HG03280 (cell line): ENCODE measurements at regions not wholly inside any gene's neighbourhood (a gene's known extent, or its start where the extent isn't known, plus 50 kb on each side); places are given as distances from the start of the nearest gene placed in this dataset.

Experiments used
- ATAC-seq: cut with Tn5 transposase; IDR thresholded peaks from one replicate; pipeline ENCODE4 v1.9.1; 2021; ENCODE audit warnings: mild to moderate bottlenecking, moderate library complexity; ENCODE audit not compliant: unreplicated experiment

GRCh38 chrX:10811111-10811510 is 190.7 kb upstream of the MID1 start:
- ATAC-seq: no peak

- no peak for ATAC-seq
Observed at GRCh38 chrX:10813761-10814160, 193.4 kb upstream of the MID1 start.

GRCh38 chrX:10818651-10819050 is 198.3 kb upstream of the MID1 start:
- no peak for ATAC-seq

- no peak for ATAC-seq
Observed at GRCh38 chrX:10819973-10820372, 199.6 kb upstream of the MID1 start.

GRCh38 chrX:10821293-10821692 is 200.9 kb upstream of the MID1 start:
- ATAC-seq: no peak

- no peak for ATAC-seq
Observed at GRCh38 chrX:10828036-10828435, 207.7 kb upstream of the MID1 start.

DNA sequence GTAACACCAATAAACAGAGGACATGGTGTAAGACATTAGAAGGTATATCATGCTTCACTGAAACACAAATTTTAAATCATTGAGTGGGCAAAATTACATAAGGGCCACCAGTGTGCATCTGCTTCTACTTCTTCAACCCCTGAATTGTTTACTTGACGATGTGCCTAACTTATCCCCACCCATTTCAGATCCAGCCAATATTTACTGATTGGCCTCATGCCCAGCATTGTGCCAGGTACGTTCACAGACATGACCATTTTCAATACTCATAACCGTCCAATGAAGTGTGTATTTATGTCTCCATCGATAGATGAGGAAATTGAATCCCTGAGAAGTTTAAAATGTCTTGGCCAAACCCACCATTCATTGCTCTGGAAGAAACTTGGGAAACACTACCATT is 208.3 kb upstream of the MID1 start:
- no peak for ATAC-seq

- no peak for ATAC-seq
Observed at GRCh38 chrX:10831716-10832502, 211.5 kb upstream of the MID1 start.

DNA sequence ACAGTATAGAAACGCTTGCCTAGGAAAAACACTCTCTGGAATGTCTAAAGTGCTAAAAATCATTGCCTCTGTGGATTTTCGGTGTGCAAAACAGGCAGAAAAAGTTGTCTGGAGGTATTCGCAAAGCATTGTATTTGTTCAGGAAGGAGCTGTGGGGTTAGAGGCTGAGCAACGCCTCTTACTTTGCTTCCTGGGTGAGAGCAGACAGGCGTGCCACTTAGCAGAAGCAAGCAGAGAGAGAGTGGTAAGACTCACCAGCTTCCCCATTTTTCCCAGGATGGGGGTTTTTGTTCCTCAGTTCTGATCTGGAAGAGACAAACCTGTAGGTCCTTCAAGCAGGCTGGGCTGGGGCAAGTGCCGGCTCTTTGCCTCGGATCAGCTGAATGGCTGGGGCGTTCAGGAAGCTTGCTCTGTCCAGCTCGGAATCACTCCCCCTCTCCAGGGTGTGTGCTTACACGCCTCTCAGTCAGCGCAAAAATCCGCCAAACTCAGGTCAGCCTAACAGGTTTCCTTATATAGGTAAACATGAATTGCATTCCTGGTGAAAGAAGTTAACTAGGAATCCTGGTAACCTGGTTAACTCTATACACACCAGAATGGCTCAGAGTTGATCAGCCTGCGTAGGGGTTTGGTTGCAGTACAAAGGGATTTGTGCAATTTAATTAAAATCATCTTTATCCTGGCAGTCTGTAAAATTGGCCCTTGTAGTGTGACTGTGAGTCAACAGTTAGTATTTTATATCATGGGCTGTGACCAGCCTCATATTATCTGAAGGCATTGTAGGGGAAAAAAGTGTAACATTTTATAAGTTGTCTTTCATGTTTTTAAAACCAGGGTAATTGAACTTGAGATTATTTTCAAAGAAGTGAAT is 213.1 kb upstream of the MID1 start:
- ATAC-seq: no peak

- no peak for ATAC-seq
Observed at GRCh38 chrX:10841579-10841978, 221.2 kb upstream of the MID1 start.

GRCh38 chrX:10842646-10843045 is 222.3 kb upstream of the MID1 start:
- ATAC-seq: no peak

GRCh38 chrX:10847333-10847732 is 226.9 kb upstream of the MID1 start:
- no peak for ATAC-seq

DNA sequence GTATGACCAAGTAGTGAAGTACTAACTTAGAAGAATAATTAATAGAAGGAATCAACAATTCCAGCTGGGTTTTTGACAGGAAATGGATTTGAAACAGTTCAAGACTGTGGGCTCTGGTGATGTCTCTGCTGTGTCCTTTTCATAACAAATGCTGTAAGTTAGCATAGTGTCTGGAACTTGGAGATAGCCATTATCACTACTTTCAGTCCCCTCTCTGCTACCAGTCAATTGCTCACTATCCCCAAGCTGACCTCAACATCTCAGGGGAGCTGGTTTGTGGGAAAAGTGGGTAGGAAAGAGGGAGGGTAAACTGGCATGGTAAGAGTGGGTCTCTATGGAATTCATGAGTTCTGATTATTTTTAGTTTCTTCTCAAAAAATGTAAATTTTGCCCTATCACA is 231.4 kb upstream of the MID1 start:
- ATAC-seq: no peak

DNA sequence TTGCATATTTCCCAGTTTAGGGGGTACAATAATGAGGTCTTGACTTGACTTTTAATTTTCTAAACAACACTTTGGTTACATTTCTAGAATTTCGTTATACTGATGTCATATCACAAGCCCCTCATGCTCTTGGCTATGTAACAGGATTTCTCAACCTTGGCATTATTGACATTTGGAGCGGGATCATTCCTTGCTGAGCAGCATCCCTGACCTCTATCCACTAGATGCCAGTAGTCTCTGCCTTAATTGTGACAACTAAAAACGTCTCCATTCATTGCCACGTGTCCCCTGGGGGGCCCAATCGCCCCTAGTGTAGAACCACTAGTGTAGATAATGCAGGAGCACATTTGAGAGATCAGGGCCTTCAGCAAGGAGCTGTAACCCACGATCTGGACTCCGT is 234.2 kb upstream of the MID1 start:
- no peak for ATAC-seq

GRCh38 chrX:10855845-10856244 is 235.5 kb upstream of the MID1 start:
- ATAC-seq: no peak

DNA sequence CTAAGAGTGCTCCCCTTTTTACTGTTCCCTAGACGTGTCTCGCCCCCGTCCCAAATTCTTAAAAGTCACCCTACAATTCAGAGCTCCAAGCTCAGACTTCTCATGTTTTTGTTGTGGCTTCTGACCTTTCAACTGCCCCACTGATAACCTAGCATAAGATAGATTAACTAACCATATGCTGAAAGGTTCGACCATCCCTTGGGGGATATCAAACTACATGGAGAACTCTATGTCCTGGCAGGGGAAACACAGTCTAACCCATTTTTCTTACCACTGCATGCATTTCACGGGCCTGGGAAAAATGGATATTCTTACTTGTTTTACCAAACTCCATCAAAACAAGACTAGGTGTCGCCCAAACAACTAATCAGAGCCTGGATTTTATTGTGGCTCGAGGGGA is 236.4 kb upstream of the MID1 start:
- no peak for ATAC-seq

DNA sequence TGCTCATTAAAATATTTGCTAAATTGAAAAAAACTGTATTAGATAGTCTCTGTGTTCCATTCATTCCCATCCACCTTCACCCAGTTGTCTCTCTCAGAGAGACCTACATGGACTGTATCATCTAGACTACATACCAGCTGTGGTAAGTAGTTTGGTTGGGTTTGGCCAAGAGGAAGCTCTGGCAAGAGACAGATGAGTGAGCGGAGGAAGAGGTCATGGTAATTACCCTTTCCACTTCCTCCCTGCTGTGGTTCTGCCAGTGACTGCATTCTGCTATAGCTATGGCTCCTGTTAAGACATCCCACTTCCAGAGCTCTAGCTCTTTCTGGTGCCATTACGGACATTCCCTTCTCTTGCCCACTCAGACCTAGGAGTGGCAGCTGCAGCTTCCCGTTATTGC is 239.0 kb upstream of the MID1 start:
- no peak for ATAC-seq

DNA sequence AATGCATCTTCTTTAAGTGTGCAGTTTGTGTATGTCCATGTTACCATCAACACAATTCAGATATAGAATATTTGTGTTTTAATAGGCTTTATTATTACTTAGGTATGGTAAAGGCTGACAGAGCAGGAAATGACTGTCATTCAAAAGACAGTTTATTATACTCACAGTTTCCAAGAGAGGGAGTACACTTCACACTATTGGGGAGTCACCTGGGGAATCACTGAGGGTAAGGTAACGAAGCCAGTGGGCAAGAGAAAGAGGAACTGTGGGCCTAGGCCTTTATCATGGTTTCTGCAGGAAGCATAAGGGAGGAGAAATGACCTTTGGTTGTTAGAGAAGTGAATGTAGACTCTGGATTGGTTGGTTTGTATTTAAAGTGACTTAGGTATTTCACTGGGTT is 235.1 kb upstream of the HCCS start:
- no peak for ATAC-seq

- no peak for ATAC-seq
Observed at GRCh38 chrX:10882484-10882883, 228.6 kb upstream of the HCCS start.

GRCh38 chrX:10884246-10884645 is 226.9 kb upstream of the HCCS start:
- ATAC-seq: no peak

DNA sequence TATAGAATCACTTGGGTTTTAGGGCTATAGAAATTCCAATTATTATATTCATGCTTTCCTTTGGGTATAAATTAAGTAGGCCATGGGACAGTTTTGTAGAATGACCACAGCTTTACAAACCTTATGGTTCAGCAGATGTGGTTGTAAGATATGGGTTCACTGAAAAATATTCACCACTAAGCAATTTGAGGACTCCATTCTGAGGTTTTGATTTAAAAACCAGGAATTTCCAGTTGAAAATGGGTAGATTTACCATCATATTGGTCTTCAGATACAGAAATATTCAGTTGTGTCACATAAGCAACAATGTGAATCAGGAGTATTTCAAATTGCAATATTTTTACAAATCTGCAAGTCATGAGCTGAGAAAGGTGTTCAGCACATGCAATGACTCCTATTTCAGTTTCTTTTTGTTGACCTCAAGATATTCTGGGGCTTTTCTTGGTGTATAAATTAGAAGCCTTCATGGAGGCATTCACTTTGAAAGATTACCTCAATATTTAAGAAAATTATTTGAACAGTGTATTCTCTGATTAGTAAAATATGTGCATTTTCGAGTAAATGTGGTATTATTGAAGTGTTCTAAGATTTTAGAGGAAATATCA is 218.4 kb upstream of the HCCS start:
- ATAC-seq: no peak

DNA sequence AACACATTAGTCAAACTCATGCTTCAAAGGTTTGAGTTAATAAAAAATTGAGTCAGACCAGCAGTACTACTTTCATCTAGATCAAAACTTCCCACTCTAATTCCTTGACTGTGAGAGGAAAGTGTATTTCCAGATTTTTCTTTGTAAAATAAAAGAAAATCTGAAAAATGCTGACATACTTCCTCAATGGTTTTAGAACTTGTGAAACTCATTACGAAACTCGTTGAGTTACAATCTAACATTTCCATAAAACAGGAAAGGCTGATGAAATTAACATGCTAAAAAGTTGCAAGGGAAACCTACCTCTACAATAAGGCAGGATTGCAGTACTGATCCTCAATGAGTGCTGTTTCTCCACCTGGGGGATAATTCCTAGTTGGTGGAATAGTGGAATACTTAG is 217.8 kb upstream of the HCCS start:
- ATAC-seq: no peak
